ENCODE measurements at regions not wholly inside any gene's neighbourhood (a gene's known extent, or its start where the extent isn't known, plus 50 kb on each side); places are given as distances from the start of the nearest gene placed in this dataset.

DNA sequence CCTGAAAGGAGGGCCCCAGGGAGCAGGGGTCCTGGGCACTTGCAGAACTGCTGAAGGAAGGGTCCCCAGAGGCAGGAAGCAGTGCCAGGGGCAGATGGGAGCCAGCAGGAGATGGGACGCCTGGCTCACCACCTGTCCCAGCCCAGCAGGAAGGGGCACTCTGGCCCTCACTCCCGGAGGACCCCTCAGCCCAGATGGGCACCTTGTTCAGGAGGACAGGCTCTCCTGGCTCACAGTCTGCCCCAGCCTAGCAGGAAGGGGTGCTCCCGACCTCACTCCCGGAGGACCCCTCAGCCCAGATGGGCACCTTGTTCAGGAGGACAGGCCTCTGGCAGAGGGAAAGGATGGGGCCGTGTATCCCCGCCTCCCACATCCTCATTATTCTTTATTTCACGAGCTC, 331.4 kb upstream of the SHH start:
- in situ Hi-C loops (cut with HindIII; ENCODE audit: low sequenced_read_pairs) = no loop called here

DNA sequence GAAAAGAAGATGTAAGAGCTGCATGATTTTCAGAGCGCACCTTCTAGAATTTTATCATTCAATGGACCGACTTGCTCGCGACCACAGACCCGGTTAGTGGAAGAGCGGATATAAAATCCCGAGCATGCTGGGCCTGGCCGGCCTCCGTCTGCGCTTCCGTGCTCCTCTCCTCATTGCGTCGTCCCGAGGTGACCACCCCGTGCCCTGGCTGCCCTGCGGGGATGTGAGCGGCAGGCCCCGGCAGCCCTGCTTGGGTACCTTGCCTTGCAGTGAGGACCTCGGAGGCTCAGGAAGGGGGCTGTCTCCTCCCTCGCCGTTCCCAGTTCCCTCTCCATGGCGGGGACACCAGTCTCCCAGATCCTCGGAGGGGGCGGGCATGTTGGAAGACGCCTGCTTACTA, 330.9 kb upstream of the SHH start:
- in situ Hi-C loops (cut with HindIII; ENCODE audit: low sequenced_read_pairs) = no loop called here

DNA sequence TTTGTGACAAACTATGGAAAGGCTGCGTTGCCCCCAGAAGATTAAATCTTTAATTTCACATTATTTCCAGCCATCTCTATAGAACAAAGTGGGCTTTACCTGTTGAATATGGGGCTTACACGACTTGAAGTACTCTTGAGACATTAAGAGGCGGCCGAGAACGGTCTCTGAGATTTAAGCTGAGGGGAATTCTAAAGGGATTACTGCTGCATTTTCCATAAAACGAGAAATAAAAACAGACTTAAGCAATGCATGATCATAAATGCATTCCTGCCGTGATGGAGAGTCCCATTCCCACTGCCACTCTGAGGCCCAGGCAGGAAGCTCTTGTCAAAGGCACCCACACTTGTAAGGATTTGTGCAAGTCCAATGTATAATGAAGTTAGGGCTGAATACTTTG, 329.7 kb upstream of the SHH start:
- in situ Hi-C loops (cut with HindIII; ENCODE audit: low sequenced_read_pairs) = no loop called here

DNA sequence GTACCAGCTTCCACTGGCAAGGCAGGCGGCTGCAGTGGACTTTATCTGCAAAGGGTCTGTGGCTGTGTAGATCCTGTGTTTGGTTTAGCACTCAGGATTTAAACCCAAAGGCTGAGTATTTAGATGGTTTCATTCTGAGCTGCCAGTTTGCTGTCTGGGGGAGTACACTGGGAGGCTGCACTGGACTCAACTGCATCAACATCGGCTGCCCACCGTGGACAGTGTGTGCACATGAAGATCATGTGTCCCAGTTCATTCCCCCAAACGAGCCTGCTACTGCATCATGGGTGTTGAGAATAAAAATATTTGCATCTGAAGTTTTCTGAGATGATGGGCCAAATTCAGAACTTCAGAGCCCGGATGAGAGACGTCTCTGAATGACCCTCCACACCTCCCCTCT, 328.6 kb upstream of the SHH start:
- in situ Hi-C loops (cut with HindIII; ENCODE audit: low sequenced_read_pairs) = no loop called here

DNA sequence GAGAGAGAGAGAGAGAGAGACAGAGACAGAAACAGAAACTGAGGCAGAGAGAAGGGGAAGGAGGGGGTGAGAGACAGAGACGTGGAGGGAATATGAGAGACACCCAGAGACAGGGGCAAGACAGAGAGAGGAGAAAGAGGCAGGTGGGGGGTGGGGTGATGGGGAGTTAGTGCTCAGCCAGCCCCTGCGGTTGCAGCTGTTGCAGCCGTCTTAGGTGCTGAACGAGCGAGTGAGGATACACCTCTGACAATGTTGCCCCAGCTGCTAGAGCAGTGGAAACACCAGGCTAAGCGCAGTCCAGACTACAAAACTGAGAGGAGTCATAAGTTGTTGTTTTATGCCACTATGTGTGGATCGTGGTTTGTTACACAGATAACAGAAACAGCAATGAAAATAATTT, 328.2 kb upstream of the SHH start:
- in situ Hi-C loops (cut with HindIII; ENCODE audit: low sequenced_read_pairs) = no loop called here

DNA sequence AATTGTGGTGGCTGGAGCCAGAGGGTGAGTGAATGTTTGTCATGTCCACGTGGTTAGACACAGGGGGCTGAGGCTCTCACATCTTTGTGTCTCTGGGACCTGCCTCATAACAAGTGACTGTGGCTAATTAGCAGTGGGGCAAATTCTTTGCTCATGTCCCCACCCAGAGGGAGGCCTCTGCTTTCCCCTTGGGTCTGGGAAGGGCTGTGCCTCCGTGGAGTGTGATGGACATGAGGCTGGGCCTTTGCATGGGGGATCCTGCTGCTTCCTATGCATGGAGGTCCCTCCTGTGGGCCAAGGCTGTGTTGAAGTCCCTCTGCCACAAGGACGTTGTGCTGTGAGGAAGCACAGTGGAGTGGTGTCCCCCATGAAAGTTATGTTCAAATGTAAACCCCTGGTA, 327.4 kb upstream of the SHH start:
- in situ Hi-C loops (cut with HindIII; ENCODE audit: low sequenced_read_pairs) = no loop called here

DNA sequence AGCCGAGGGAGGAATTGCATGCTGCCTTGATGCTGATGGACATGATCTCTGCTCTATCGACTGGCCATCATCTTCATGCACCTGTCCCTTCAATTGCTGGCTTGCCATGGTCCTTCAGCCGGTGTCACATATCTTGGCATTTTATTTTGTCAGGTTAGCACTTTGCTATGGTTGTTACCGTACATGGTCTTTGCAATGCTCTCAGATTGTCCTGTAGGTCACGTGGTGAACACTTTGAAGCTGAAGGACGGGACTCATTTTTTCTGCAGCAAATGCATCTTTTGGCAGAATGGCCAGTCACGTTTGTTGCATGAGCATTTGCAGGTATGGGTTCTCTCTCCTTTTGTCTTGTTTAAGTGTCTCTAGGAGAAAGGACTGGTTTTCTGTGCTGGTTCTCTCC, 326.8 kb upstream of the SHH start:
- in situ Hi-C loops (cut with HindIII; ENCODE audit: low sequenced_read_pairs) = no loop called here

DNA sequence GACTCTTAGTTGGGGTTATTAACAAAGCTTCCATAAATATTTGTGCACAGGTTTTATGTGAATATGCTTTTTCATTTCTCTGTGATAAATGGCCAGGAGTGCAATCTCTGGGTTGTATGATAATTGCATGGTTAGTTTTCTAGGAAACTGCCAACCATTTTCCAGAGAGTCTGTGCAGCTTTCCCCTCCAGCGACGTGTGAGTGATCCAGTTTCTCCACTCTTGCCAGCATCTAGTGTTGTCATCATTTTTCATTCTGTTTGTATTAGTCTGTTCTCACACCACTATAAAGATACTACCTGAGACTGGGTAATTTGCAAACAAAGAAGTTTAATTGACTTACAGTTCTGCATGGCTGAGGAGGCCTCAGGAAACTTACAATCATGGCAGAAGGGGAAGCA, 319.6 kb upstream of the SHH start:
- in situ Hi-C loops (cut with HindIII; ENCODE audit: low sequenced_read_pairs) = no loop called here

DNA sequence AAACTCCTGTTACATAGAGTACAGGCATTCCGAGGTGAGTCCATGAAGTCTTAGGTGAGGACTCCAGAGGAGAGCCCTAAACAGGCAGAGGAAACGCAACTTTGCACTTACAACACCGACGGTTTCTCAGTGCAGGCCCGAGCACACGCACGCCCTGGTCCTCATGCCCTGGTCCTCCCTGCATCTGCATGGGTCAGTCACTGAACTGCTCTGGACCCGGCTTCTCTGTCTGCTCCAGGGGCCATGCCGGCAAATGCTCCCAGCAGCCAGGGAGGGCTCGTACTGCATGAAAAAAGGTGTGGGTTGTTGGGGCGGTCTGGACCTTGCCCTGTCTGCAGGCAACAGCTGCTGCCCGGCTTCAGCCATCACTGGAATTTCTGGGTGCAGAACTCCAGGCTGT, 317.3 kb upstream of the SHH start:
- in situ Hi-C loops (cut with HindIII; ENCODE audit: low sequenced_read_pairs) = no loop called here

DNA sequence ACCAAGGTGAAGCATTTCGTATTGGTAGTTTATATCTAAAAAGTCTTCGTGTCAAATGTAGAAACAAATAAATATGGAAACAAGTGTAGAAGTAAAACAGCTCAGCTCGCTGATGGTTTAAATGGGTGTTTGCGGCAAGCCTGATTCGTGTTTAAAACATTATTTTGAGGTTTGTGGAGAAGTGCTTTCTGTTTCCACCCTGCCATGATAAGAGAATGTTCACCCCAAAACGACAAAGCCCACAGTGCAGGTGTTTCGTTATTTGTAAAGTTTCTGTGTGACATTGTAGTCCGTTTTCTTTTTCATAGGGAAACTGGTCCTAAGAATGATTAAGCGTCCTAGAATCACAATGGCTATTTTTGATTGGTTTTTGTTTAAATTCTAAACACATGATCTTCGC, 316.2 kb upstream of the SHH start:
- in situ Hi-C loops (cut with HindIII; ENCODE audit: low sequenced_read_pairs) = no loop called here

DNA sequence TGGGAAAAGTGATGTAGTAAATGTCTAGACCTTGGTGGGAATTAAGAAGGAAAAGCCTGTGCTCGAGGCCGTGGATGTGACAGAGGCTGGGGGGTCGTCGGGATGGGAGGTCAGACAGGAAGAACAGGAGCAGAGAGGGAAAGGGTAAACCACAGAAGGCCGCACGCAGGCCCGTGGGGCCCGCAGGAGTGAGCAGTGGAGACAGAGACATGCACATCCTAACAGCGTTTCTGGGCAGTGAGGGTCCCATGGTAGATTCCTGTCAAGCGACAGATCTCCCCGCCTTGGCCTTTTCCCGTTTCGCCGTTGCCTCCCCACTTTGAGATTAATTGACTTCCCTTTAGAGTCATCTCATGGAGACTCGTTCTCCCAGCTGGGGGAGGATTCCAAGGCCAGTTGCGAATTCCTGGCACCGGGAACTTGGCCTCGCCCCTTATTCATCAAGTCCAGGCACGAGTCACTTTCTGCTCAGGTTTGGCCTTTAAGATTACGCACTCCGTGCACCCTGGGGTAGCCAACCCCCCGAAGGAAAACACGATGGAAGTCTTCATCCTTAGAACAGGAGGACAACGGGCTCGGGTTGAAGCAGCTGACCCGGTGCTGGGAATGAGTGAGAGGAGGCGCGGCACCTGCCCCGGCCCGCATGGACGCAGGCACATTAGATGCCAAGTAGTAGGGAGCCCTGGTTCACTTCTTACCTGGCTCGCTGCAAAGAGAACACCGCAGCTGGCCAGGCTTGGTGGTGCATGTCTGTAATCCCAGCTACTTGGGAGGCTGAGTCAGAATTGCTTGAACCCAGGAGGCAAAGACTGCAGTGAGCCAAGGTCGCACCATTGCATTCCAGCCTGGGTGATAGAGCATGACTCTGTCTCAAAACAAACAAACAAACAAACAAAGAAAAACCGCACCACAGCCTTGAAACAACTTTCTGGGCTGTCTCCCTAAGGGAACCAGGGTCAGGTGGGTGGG, 315.2 kb upstream of the SHH start:
- in situ Hi-C loops (cut with HindIII; ENCODE audit: low sequenced_read_pairs) = no loop called here

DNA sequence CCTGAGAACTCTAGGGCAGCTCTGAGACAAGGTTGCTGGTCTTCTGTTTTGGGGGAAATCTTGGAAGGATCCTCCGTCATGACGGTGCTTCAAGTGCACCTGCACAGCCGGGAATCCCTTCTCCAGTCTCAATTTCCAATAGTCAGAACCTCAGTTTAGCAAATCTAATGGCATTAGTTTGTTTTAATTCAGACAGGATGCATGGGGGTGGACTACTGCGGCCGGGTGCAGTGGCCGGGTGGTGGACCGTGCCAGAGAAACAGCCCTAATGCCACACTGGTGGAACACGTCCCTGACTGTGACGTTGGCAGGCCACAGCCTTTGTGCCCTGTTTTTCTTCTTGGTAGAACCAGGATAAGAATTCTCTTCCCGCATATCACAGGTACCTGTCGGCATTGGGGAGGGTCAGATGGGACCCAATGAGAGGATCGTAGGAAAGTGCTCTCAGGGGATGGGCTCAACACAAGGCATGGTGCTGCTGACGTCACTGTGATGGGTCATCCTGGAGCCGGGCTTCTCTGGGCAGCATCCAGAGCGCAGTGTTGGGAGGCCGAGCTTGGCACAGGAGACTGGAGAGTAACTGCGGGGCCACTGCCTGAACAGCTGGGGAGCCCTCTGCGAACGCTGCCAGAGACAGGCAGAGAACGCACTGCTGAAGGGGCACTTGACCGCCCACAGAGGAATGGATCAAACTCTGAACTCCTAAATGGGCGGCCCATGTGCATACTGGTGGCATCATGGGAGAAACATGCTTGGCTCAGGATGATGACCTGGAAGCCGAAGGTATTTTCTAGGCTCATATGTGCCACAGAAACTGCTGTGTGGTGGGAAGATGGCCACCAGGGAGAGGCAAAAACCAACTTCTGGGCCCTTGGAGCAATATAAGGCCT, 313.8 kb upstream of the SHH start:
- in situ Hi-C loops (cut with HindIII; ENCODE audit: low sequenced_read_pairs) = no loop called here

DNA sequence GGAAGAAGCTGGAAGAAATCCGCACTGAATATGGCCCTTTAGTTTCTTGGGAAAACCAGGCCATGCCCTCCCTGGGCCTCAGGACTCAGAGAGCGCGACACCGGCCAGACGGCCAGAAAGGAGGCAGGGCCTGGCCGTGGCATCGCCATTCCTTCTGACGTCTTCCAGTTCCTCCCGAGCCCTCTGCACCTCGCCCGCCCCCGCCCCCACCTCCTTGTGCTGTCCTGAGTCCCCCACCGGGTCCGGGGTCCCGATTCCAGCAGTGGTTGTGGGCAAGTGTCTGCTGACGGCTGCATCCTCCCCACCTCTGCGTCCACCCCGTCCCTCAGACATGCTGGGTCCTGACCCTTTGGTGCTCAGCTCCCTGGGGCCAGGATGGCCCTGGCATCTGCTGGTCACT, 312.1 kb upstream of the SHH start:
- in situ Hi-C loops (cut with HindIII; ENCODE audit: low sequenced_read_pairs) = no loop called here

DNA sequence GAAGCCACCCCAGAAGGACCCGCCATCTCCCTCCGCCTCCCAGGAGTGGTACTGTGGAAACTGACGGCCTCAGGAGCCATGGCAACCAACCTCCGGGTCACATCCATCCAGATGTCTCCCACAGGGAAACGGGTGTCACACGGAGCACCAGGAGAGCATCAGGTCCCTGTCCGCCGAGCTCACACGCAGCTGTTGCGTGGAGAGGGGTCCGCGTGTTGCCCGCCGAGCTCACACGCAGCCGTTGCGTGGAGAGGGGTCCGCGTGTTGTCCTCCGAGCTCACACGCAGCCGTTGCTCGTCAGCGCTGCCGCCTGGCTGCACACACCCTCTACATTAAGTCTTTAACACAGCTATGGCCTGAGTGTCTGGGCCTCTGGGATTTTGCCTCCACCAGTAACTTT, 311.1 kb upstream of the SHH start:
- in situ Hi-C loops (cut with HindIII; ENCODE audit: low sequenced_read_pairs) = no loop called here

DNA sequence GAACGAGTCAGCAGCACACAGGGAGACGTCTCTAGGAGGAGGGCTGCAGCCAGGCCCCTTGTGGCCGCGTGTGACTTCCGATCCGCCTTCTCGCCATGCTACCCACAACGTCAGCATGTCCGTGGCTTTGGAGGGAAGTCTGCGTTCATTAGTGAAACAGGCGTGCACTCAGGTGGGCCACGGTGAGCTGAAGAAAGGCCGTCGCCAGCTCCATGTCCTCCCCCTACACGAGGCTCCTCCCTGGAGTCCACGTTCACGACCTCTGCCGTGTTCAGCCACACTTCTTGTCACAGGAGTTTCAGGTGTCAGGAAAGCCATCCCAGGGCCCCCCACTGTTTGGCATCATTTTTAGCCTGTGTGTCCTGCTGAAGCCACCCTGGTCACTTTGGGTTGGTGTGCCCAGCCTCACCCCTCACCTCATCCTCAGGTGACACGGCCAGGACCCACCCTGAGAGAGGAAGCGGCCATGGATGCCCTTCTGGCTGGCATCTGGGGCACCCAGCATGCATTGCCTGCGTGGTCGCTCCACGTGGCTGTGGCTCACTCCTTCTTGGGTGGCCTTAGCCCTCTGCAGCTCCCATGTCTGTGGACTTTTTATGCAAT, 310.6 kb upstream of the SHH start:
- in situ Hi-C loops (cut with HindIII; ENCODE audit: low sequenced_read_pairs) = no loop called here

DNA sequence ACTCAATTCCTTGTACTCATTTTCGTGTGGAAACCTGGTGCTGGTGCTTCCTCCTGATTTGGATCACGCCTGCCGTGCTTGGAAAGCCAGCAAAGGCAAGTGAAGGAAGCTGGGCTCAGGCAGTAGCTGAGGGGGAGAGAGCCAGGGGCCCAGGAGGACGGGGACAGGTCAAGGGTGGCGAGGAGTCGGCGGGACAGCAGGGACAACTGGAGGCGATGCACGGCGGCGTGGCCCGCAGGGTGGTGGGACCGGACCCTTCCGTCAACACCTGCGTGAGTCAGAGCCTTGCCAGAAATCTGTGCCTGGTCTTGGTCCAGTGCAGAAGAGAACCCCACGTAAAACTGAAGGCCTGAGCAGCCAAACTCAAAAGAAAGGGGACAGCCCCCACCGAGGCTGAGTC, 309.7 kb upstream of the SHH start:
- in situ Hi-C loops (cut with HindIII; ENCODE audit: low sequenced_read_pairs) = no loop called here

DNA sequence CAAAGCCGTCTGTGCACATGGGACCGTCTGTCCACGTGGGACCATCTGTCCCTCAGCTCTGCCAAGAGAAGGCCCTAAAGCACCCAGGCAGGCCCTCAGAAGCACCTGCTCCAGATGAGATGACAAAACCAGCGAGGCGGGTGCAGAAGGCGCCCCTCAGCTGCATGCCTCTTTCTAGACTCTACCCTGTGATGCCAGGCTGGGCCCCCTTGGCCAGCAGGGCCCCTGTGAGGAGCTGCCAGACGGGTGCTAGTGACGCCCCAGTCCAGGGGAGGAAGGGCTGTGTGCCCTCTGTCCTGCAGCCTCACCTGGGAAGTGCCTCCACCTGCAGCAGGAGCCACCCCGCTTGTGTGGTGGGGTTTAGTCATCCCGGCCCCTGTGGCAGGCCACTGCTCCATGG, 309.2 kb upstream of the SHH start:
- in situ Hi-C loops (cut with HindIII; ENCODE audit: low sequenced_read_pairs) = no loop called here

DNA sequence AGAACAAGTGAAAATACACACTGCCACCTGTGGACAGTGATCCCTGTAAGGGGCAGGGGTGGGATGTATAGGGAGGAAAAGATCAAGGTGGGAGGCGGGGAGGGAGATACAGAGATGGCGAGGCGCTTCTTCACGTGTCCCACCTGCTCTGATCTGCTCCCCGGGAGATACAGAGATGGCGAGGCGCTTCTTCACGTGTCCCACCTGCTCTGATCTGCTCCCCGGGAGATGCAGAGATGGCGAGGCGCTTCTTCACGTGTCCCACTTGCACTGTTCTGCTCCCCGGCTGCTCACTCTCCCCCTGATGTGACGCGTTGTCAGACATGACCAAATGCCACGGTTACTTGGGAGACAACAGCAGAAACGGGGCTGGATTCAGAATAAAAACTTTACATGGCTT, 308.3 kb upstream of the SHH start:
- in situ Hi-C loops (cut with HindIII; ENCODE audit: low sequenced_read_pairs) = no loop called here

DNA sequence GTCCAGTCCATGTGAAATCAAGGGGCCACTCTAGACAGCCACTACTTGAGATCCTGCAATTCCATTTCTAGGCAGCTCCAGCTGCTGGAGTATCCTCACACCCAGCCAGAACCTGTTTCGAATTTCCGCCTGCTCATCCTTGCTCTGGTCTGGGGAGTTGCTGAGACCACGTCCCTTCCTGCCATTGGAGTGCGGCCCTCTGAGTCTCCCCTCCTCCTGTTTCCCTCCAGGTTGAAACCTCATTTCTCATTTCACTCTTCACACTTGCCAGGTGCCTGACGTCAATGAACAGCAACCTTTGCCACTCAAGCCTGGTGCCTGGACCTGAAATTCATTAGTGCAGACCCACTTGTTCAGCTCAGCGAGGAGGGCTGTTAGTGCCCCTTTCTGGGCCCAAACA, 307.5 kb upstream of the SHH start:
- in situ Hi-C loops (cut with HindIII; ENCODE audit: low sequenced_read_pairs) = no loop called here

DNA sequence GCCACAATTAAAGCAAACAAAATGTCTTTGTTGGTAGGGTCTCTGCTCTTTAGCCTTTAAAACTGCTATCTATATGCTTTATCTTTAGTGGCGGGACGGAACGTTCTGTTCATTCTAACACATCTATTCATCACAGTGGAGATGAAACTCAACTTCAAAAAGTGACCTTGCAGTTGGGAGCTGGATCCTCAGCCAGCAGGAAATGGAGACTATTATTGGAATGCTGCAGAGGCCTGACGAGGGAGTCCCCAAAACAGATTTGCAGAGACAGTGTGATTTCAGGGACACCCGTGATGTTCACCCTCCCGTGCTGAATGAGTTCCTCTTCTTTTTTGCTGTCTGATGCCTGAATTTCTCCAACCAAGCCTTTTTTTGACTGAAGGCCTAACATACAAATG, 306.0 kb upstream of the SHH start:
- in situ Hi-C loops (cut with HindIII; ENCODE audit: low sequenced_read_pairs) = no loop called here

DNA sequence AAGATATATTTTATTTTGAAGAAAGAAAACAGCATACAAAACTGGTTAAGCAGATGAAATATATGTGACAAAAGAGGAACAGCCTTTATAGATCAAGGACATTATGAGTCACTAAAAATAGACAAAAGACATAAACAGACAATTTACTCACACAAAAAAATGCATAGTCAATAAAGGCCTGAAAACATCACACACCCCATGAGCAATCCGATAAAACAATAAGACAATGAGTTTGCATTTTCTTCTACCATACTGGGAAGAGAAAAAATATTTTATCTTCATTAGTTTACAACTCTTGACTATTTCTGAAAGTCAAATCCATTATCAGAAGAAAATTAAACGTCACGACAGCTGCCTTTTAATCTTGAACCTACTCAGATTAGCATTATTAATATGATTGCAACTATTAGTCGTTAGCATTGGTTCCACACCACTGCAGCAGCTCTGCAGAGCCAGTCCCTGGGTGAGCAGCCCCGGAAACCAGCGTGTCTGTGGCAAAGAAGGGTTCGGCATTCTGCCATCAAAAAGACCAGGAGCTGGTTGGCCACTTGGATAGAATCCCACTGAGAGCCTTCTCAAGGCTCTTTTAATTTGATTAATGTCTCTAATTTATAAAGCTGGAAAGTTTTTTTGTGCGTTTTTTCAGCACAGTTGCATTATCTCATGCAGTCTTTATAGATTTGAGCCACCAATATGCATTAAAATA, 305.4 kb upstream of the SHH start:
- in situ Hi-C loops (cut with HindIII; ENCODE audit: low sequenced_read_pairs) = no loop called here

Measured in DLD1 (cell line).